Thyroid gland (tissue), 4 donors: ENCODE measurements at regions not wholly inside any gene's neighbourhood (a gene's known extent, or its start where the extent isn't known, plus 50 kb on each side); places are given as distances from the start of the nearest gene placed in this dataset.

Experiments
- POLR2A ChIP-seq, 2 donors: fragments of 450-650 bp; IDR thresholded peaks; one replicate each; pipeline ENCODE4 v1.6.1; 2017; ENCODE audit warnings: antibody characterized with exemption in 2 of 2, mild to moderate bottlenecking in 2 of 2, moderate library complexity in 1 of 2
- TF ChIP-seq, protein P1 (sequence below), 6 experiments: fragments of 200-600 bp in 3 of 6; fragments of 450-650 bp in 3 of 6; sonication (generic) in 3 of 6; IDR thresholded peaks; one replicate each; pipeline ENCODE4 v1.5.1; 2016 to 2019; ENCODE audit warnings: antibody characterized with exemption in 6 of 6, mild to moderate bottlenecking in 2 of 6, inconsistent platforms in 1 of 6, moderate library complexity in 1 of 6

DNA sequence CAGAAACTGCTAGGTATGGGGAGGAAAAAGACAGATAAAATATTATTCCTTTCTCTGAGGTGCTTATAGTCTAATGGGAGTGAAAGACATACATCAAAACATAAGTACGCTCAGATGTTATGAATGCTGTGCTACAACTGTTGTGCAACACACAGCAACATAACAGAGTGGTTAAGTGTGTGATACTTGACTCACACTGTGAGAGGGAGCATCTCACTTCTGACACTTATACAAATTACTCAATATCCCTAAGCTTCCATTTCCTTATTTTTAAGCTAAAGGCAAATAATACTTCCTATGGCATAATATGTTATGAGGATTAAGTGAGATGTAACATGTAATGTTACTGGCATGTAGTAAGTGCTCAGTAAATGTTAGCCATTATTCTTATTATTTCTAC is 110.6 kb upstream of the FER start:
- TF ChIP-seq, protein P1, sequence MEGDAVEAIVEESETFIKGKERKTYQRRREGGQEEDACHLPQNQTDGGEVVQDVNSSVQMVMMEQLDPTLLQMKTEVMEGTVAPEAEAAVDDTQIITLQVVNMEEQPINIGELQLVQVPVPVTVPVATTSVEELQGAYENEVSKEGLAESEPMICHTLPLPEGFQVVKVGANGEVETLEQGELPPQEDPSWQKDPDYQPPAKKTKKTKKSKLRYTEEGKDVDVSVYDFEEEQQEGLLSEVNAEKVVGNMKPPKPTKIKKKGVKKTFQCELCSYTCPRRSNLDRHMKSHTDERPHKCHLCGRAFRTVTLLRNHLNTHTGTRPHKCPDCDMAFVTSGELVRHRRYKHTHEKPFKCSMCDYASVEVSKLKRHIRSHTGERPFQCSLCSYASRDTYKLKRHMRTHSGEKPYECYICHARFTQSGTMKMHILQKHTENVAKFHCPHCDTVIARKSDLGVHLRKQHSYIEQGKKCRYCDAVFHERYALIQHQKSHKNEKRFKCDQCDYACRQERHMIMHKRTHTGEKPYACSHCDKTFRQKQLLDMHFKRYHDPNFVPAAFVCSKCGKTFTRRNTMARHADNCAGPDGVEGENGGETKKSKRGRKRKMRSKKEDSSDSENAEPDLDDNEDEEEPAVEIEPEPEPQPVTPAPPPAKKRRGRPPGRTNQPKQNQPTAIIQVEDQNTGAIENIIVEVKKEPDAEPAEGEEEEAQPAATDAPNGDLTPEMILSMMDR (IDR thresholded peaks at IDR 0.05), result no peak
- no peak for TF ChIP-seq POLR2A (IDR thresholded peaks at IDR 0.05)
